HCT116 (cell line): ENCODE measurements at regions not wholly inside any gene's neighbourhood (a gene's known extent, or its start where the extent isn't known, plus 50 kb on each side); places are given as distances from the start of the nearest gene placed in this dataset.

Experiments used
- ATAC-seq: fragments of 200-7000 bp; cut with Tn5 transposase; 2 replicates; pipeline ENCODE4 v1.9.1; 2020; ENCODE audit warnings: mild to moderate bottlenecking, moderate library complexity
- BruUV-seq: library from RNA; stranded (reverse); fragments of 400-500 nt; replicated peaks from 2 replicates; lab custom pipeline; 2021; lab: Mats Ljungman, UMichigan
- CTCF ChIA-PET: fragments of 300-600 bp; sonication (Branson Sonifier 250); formaldehyde crosslinking; loops from one replicate; lab custom pipeline; 2021; ENCODE audit warnings: antibody characterized with exemption; lab: Charles Lee
- POLR2A ChIA-PET: fragments of 300-600, 350-600 bp; sonication (Branson Sonifier 250); formaldehyde crosslinking; loops from one replicate; lab custom pipeline; 2021; ENCODE audit warnings: antibody characterized with exemption; lab: Charles Lee
- RAD21 ChIA-PET, 2 experiments: fragments of 300-600 bp; sonication (Branson Sonifier 250); formaldehyde crosslinking; loops; one replicate each; lab custom pipeline; 2023; ENCODE audit warnings: low total read pairs in 2 of 2; ENCODE audit not compliant: uncharacterized antibody in 2 of 2, unreplicated experiment in 2 of 2, low non-redundant PET in 1 of 2; lab: Charles Lee
- DNase-seq: peaks from one replicate; pipeline ENCODE4 v3.0.0-alpha.2; 2010; ENCODE audit warnings: low read depth, low spot score
- H2AFZ ChIP-seq: fragments of 200-600 bp; shearing (Covaris generic), sonication (generic); 2 replicates; pipeline ENCODE4 v1.6.1; 2017; ENCODE audit warnings: low read depth, mixed run types, mixed read lengths, antibody characterized with exemption, low read length; ENCODE audit not compliant: poor library complexity, severe bottlenecking
- H3K27ac ChIP-seq: 2 replicates; pipeline ENCODE4 v1.5.1; 2012; ENCODE audit warnings: low read depth, low read length
- H3K27me3 ChIP-seq: fragments of 200-600 bp; sonication (generic); 2 replicates; pipeline ENCODE4 v1.6.1; 2016; ENCODE audit warnings: mixed run types, low read length, mixed read lengths; ENCODE audit not compliant: insufficient read depth
- H3K36me3 ChIP-seq, 2 experiments: fragments of 200-500 bp in 1 of 2; fragments of 200-600 bp in 1 of 2; sonication (Bioruptor generic) in 1 of 2; sonication (generic) in 1 of 2; 2 replicates each; pipeline versions ENCODE4 v1.5.1 to v1.6.1; 2014 to 2016; ENCODE audit warnings: low read length in 2 of 2, inconsistent platforms in 1 of 2, mixed read lengths in 1 of 2, mixed run types in 1 of 2; ENCODE audit not compliant: insufficient read depth in 2 of 2, control insufficient read depth in 1 of 2
- H3K4me1 ChIP-seq, 2 experiments: fragments of 200-600 bp in 1 of 2; sonication (generic) in 1 of 2; 2 replicates each; pipeline versions ENCODE4 v1.5.1 to v1.6.1; 2012 to 2017; ENCODE audit warnings: low read length in 2 of 2, inconsistent platforms in 1 of 2, mild to moderate bottlenecking in 1 of 2, mixed read lengths in 1 of 2, mixed run types in 1 of 2, moderate library complexity in 1 of 2; ENCODE audit not compliant: insufficient read depth in 2 of 2, control insufficient read depth in 1 of 2
- H3K4me2 ChIP-seq: fragments of 200-600 bp; sonication (generic); 2 replicates; pipeline ENCODE4 v1.6.1; 2017; ENCODE audit warnings: mixed run types, low read length, mixed read lengths
- H3K4me3 ChIP-seq, 2 experiments: fragments of 200-600 bp in 1 of 2; sonication (generic) in 1 of 2; replicated peaks in 1 of 2; 2 replicates each; pipeline ENCODE4 v1.5.1; 2011 to 2016; ENCODE audit warnings: low read length in 2 of 2, control low read depth in 1 of 2, low read depth in 1 of 2, mild to moderate bottlenecking in 1 of 2, mixed read lengths in 1 of 2, mixed run types in 1 of 2
- H3K79me2 ChIP-seq: fragments of 200-600 bp; sonication (generic); 2 replicates; pipeline ENCODE4 v1.6.1; 2017; ENCODE audit warnings: mild to moderate bottlenecking, mixed run types, low read length, moderate library complexity, mixed read lengths; ENCODE audit not compliant: insufficient read depth
- H3K9ac ChIP-seq: fragments of 200-600 bp; sonication (generic); 2 replicates; pipeline ENCODE4 v1.6.1; 2016; ENCODE audit warnings: low read length, mixed read lengths
- H3K9me2 ChIP-seq: fragments of 200-600 bp; sonication (generic), shearing (Covaris generic); 2 replicates; pipeline ENCODE4 v1.6.1; 2017; ENCODE audit warnings: mixed run types, mild to moderate bottlenecking, moderate library complexity; ENCODE audit not compliant: insufficient read depth
- H3K9me3 ChIP-seq, 2 experiments: fragments of 200-500 bp in 1 of 2; fragments of 200-600 bp in 1 of 2; sonication (Bioruptor generic) in 1 of 2; sonication (generic) in 1 of 2; 2 replicates each; pipeline ENCODE4 v1.6.1; 2014 to 2017; ENCODE audit warnings: low read length in 2 of 2, mixed read lengths in 2 of 2, inconsistent platforms in 1 of 2, low read depth in 1 of 2, mild to moderate bottlenecking in 1 of 2, mixed run types in 1 of 2, moderate library complexity in 1 of 2; ENCODE audit not compliant: control insufficient read depth in 1 of 2, insufficient read depth in 1 of 2
- H4K20me1 ChIP-seq: fragments of 200-600 bp; sonication (generic), shearing (Covaris generic); 2 replicates; pipeline ENCODE4 v1.6.1; 2017; ENCODE audit warnings: mixed run types, mild to moderate bottlenecking, moderate library complexity; ENCODE audit not compliant: insufficient read depth
- CBX3 ChIP-seq: IDR thresholded peaks from 2 replicates; pipeline ENCODE4 v1.6.1; 2012; ENCODE audit warnings: low read depth
- CEBPB ChIP-seq: IDR thresholded peaks from 2 replicates; pipeline ENCODE4 v1.6.1; 2012; ENCODE audit warnings: low read depth
- ELF1 ChIP-seq: IDR thresholded peaks from 2 replicates; pipeline ENCODE4 v1.6.1; 2012; ENCODE audit warnings: low read depth, borderline replicate concordance
- EZH2 ChIP-seq: fragments of 200-600 bp; sonication (generic); IDR thresholded peaks from 2 replicates; pipeline ENCODE4 v1.6.1; 2017; ENCODE audit warnings: antibody characterized with exemption, mixed run types
- EZH2phosphoT487 ChIP-seq: fragments of 200-600 bp; IDR thresholded peaks from 2 replicates; pipeline ENCODE4 v1.6.1; 2018; ENCODE audit warnings: antibody characterized with exemption, borderline replicate concordance
- JUND ChIP-seq: IDR thresholded peaks from 2 replicates; pipeline ENCODE4 v1.6.1; 2012
- POLR2AphosphoS5 ChIP-seq: IDR thresholded peaks from 2 replicates; pipeline ENCODE4 v1.6.1; 2011; ENCODE audit warnings: mild to moderate bottlenecking, low read depth, low read length, moderate library complexity
- SP1 ChIP-seq: IDR thresholded peaks from 2 replicates; pipeline ENCODE4 v1.6.1; 2012; ENCODE audit warnings: low read depth
- SRF ChIP-seq: IDR thresholded peaks from 2 replicates; pipeline ENCODE4 v1.6.1; 2012; ENCODE audit warnings: low read depth
- TCF7L2 ChIP-seq: IDR thresholded peaks from 2 replicates; pipeline ENCODE4 v1.7.0; 2011; ENCODE audit warnings: borderline replicate concordance, inconsistent platforms; ENCODE audit not compliant: insufficient read depth, insufficient read length; ENCODE audit errors: extremely low read depth
- ZFX ChIP-seq: fragments of 450-650 bp; IDR thresholded peaks from 2 replicates; pipeline ENCODE4 v1.6.1; 2017
- intact Hi-C: fragments of 100-400 bp; cut with micrococcal nuclease; formaldehyde crosslinking; loops from 2 replicates; pipeline ENCODE4 v1.10.0; 2022
- TF ChIP-seq, protein P1 (sequence below): IDR thresholded peaks from 2 replicates; pipeline ENCODE4 v1.6.1; 2012
- TF ChIP-seq, protein P2 (sequence below): IDR thresholded peaks from 2 replicates; pipeline ENCODE4 v1.6.1; 2012; ENCODE audit warnings: low read depth

DNA sequence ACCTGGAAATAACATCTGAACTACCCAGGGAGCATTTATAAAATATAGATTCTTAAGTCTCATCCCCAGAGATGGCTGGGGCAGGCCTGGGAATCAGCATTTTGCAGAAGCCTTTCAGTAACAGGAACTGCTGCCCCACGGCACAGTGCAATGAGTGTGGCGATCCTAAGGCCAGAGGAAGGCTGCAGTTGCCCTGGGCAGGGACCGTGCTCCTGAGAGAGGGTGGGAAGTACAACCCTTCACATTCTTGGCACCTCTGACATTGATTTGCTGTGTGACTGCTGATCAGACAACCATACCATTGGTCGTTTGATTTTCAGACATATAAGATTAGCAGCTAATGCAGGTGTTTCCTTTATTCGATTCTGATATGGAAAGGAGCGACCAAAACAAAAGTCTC, 233.6 kb downstream of the STIM2 start:
- Histone ChIP-seq H3K79me2 (no peaks in the 10 kb centered on the region), H3K27ac (no peak overlapping the region), H4K20me1 (no peaks in the 10 kb centered on the region), H3K9me2 (no peaks in the 10 kb centered on the region), H3K36me3 (no peaks in the 10 kb centered on the region)
- CTCF ChIA-PET = no interaction called here
- POLR2A ChIA-PET = no interaction called here
- RAD21 ChIA-PET = no interaction called here
- intact Hi-C loops = loop anchor here (10.0 kb wide), 1 partner anchor 111 kb away; no protein-coding TSS in a partner anchor
- TF ChIP-seq CBX3 (no peak), TCF7L2 (no peak), ELF1 (no peak), SP1 (no peak), CEBPB (no peak), EZH2 (no peak), SRF (no peak), POLR2AphosphoS5 (no peak), JUND (no peak), EZH2phosphoT487 (no peak), ZFX (no peak)
- TF ChIP-seq, protein P1, sequence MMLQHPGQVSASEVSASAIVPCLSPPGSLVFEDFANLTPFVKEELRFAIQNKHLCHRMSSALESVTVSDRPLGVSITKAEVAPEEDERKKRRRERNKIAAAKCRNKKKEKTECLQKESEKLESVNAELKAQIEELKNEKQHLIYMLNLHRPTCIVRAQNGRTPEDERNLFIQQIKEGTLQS = no peak
- TF ChIP-seq, protein P2, sequence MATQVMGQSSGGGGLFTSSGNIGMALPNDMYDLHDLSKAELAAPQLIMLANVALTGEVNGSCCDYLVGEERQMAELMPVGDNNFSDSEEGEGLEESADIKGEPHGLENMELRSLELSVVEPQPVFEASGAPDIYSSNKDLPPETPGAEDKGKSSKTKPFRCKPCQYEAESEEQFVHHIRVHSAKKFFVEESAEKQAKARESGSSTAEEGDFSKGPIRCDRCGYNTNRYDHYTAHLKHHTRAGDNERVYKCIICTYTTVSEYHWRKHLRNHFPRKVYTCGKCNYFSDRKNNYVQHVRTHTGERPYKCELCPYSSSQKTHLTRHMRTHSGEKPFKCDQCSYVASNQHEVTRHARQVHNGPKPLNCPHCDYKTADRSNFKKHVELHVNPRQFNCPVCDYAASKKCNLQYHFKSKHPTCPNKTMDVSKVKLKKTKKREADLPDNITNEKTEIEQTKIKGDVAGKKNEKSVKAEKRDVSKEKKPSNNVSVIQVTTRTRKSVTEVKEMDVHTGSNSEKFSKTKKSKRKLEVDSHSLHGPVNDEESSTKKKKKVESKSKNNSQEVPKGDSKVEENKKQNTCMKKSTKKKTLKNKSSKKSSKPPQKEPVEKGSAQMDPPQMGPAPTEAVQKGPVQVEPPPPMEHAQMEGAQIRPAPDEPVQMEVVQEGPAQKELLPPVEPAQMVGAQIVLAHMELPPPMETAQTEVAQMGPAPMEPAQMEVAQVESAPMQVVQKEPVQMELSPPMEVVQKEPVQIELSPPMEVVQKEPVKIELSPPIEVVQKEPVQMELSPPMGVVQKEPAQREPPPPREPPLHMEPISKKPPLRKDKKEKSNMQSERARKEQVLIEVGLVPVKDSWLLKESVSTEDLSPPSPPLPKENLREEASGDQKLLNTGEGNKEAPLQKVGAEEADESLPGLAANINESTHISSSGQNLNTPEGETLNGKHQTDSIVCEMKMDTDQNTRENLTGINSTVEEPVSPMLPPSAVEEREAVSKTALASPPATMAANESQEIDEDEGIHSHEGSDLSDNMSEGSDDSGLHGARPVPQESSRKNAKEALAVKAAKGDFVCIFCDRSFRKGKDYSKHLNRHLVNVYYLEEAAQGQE = no peak
- TF ChIP-seq, all 23 proteins: peak for 0
- no peaks in the 10 kb centered on the region for H3K4me1 ChIP-seq
- ATAC-seq = no peak
- H2AFZ ChIP-seq = no peak overlapping the region
- H3K27me3 ChIP-seq = peaks cover 4% of the 10 kb centered on the region; the same call in 1 of the 2 replicates
- DNase-seq = no peak
- no peak overlapping the region for H3K4me2 ChIP-seq
- no peak overlapping the region for H3K4me3 ChIP-seq
- no peak overlapping the region for H3K9ac ChIP-seq
- H3K9me3 ChIP-seq = no peaks in the 10 kb centered on the region
- no TSS peak for BruUV-seq
